CD4-positive, CD25-positive, alpha-beta regulatory T cell (primary cell): ENCODE measurements at regions not wholly inside any gene's neighbourhood (a gene's known extent, or its start where the extent isn't known, plus 50 kb on each side); places are given as distances from the start of the nearest gene placed in this dataset.

Experiments used
- ATAC-seq, 2 donors: fragments of 150-1000 bp; cut with Tn5 transposase; one replicate each; pipeline ENCODE4 v1.10.0; 2021; ENCODE audit warnings: low read depth in 2 of 2, moderate number of reproducible peaks in 2 of 2, moderate library complexity in 1 of 2
- DNase-seq, 3 donors: peaks; one replicate each; pipeline versions ENCODE4 v3.0.0 to v3.0.0-alpha.2; 2012 to 2022; ENCODE audit warnings: mixed read lengths in 1 of 3
- H3K27ac ChIP-seq: one replicate; pipeline ENCODE4 v1.7.0; 2013; ENCODE audit warnings: mild to moderate bottlenecking, low read length; ENCODE audit not compliant: insufficient read depth, poor library complexity, severe bottlenecking
- H3K27me3 ChIP-seq: one replicate; pipeline ENCODE4 v1.7.0; 2013; ENCODE audit warnings: low read length; ENCODE audit not compliant: control insufficient read depth, insufficient read depth
- H3K36me3 ChIP-seq: one replicate; pipeline ENCODE4 v1.7.0; 2013; ENCODE audit warnings: mild to moderate bottlenecking, low read length, moderate library complexity; ENCODE audit not compliant: control insufficient read depth, insufficient read depth
- H3K4me1 ChIP-seq: 2 replicates; pipeline ENCODE4 v1.7.0; 2013; ENCODE audit warnings: mild to moderate bottlenecking, low read length; ENCODE audit not compliant: insufficient read depth, control insufficient read depth, poor library complexity, severe bottlenecking
- H3K4me3 ChIP-seq: one replicate; pipeline ENCODE4 v1.7.0; 2013; ENCODE audit warnings: low read depth, mild to moderate bottlenecking, low read length, moderate library complexity
- H3K9me3 ChIP-seq, 2 experiments: 1 replicate in 1 of 2; 2 replicates in 1 of 2; pipeline ENCODE4 v1.7.0; 2013; ENCODE audit warnings: low read length in 2 of 2, mild to moderate bottlenecking in 1 of 2, moderate library complexity in 1 of 2; ENCODE audit not compliant: control insufficient read depth in 2 of 2
- H3K27ac Mint-ChIP-seq, 3 donors: one replicate each; pipeline ENCODE4 v1.8.0; 2020 to 2022; ENCODE audit warnings: mild to moderate bottlenecking in 3 of 3, mixed read lengths in 3 of 3, moderate library complexity in 2 of 3
- H3K27me3 Mint-ChIP-seq: one replicate; pipeline ENCODE4 v1.8.0; 2022; ENCODE audit warnings: mild to moderate bottlenecking, mixed read lengths
- H3K36me3 Mint-ChIP-seq: one replicate; pipeline ENCODE4 v1.8.0; 2020; ENCODE audit warnings: mixed read lengths
- H3K4me1 Mint-ChIP-seq, 4 donors: one replicate each; pipeline ENCODE4 v1.8.0; 2020 to 2022; ENCODE audit warnings: mixed read lengths in 4 of 4, mild to moderate bottlenecking in 1 of 4
- H3K4me3 Mint-ChIP-seq, 4 donors: one replicate each; pipeline ENCODE4 v1.8.0; 2020 to 2022; ENCODE audit warnings: mild to moderate bottlenecking in 4 of 4, mixed read lengths in 4 of 4, moderate library complexity in 3 of 4
- H3K9me3 Mint-ChIP-seq, 7 donors: one replicate each; pipeline ENCODE4 v1.8.0; 2020 to 2022; ENCODE audit warnings: mixed read lengths in 7 of 7, mild to moderate bottlenecking in 3 of 7, moderate library complexity in 2 of 7

- Histone ChIP-seq H3K27me3 (no peaks in the 10 kb centered on the region), H3K9me3 (no peaks in the 10 kb centered on the region), H3K36me3 (no peaks in the 10 kb centered on the region), H3K4me3 (no peak overlapping the region), H3K27ac (no peak overlapping the region), H3K4me1 (no peaks in the 10 kb centered on the region)
- no peaks in the 10 kb centered on the region for H3K4me1 Mint-ChIP-seq
- H3K27ac Mint-ChIP-seq, result no peak overlapping the region
- no peak for ATAC-seq
- peaks cover 0 to 7% (median 1%) of the 10 kb centered on the region in 7 donors for H3K9me3 Mint-ChIP-seq
- H3K4me3 Mint-ChIP-seq, result no peak overlapping the region
- no peak for DNase-seq
- H3K27me3 Mint-ChIP-seq, result no peaks in the 10 kb centered on the region
- no peaks in the 10 kb centered on the region for H3K36me3 Mint-ChIP-seq
Observed at GRCh38 chr5:147981074-147981473, 74.7 kb upstream of the C5orf46 start.

GRCh38 chr5:147979761-147980160 lies 73.4 kb upstream of the C5orf46 start:
- no peak overlapping the region for H3K4me3 Mint-ChIP-seq

DNA sequence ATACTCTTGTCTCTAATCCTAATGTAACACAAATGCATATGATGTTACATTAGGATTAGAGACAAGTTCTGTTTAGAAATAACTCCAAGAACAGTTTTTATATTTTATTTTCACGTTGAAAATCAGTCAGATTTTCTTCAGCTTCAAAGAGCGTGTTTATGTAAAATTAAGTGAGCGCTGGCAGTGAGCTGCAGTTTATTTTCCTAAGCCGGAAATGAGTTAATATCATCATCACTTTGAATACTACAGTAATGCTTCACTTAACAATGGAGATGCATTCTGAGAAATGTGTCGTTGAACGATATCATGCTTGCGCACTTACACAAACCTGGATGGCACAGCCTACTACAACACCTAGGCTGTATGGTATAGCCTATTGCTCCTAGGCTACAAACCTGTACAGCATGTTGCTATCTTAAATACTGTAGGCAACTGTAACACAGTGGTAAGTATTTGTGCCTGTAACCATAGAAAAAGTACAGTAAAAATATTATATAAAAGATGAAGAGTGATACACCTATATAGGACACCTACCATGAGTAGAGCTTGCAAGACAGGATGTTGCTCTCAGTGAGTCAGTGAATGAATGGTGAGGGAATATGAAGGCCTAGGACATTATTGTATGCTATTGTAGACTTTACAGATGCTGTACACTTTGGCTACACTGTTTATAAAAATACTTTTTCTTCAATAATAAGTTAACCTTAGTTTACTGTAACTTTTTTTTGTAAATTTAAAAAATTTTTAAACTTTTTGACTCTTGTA lies 65.9 kb upstream of the C5orf46 start:
- Mint-ChIP-seq H3K9me3 (peaks cover 0 to 2% (median 0%) of the 10 kb centered on the region in 7 donors), H3K36me3 (no peaks in the 10 kb centered on the region), H3K4me3 (no peak overlapping the region), H3K4me1 (no peaks in the 10 kb centered on the region), H3K27ac (no peak overlapping the region), H3K27me3 (no peaks in the 10 kb centered on the region)
- H3K4me1 ChIP-seq, result no peaks in the 10 kb centered on the region
- H3K27me3 ChIP-seq, result no peaks in the 10 kb centered on the region
- DNase-seq, result no peak
- H3K27ac ChIP-seq, result no peak overlapping the region
- no peak for ATAC-seq
- no peak overlapping the region for H3K4me3 ChIP-seq
- H3K9me3 ChIP-seq, result no peaks in the 10 kb centered on the region
- no peaks in the 10 kb centered on the region for H3K36me3 ChIP-seq

More at GRCh38 chr5:147979761-147980160, 73.4 kb upstream of the C5orf46 start:
- Histone ChIP-seq H3K4me1 (no peaks in the 10 kb centered on the region), H3K27ac (no peak overlapping the region), H3K27me3 (no peaks in the 10 kb centered on the region), H3K4me3 (no peak overlapping the region), H3K9me3 (no peaks in the 10 kb centered on the region), H3K36me3 (no peaks in the 10 kb centered on the region)
- Mint-ChIP-seq H3K27me3 (no peaks in the 10 kb centered on the region), H3K36me3 (no peaks in the 10 kb centered on the region), H3K9me3 (peaks cover 0 to 7% (median 2%) of the 10 kb centered on the region in 7 donors), H3K4me1 (no peaks in the 10 kb centered on the region), H3K27ac (no peak overlapping the region)
- no peak for DNase-seq
- ATAC-seq, result no peak

DNA sequence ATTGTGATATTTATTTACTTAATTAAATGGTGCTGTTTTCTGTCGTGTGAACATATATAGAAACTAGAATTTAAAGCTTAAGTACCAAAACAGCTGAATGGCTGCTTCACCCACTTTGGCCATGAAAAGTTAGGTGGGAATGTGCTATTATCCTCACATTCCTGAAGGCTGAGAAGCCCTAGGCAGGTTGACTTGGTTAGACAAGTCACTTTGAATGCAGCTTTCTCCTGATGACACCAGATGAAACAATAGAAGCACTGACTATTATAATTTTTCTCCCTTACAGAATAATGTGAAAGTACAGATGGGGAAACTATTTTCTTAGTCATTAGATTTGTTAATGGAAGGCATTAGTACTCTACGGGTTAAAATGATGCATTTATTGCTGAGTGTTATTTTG lies 65.1 kb upstream of the C5orf46 start:
- Mint-ChIP-seq H3K27me3 (no peaks in the 10 kb centered on the region), H3K4me3 (no peak overlapping the region)

GRCh38 chr5:147968855-147969254 lies 62.5 kb upstream of the C5orf46 start:
- Mint-ChIP-seq H3K9me3 (peaks cover 0 to 4% (median 0%) of the 10 kb centered on the region in 7 donors), H3K4me1 (no peaks in the 10 kb centered on the region), H3K27ac (no peak overlapping the region)

More for the DNA sequence above, 65.1 kb upstream of the C5orf46 start:
- peaks cover 0 to 2% (median 0%) of the 10 kb centered on the region in 7 donors for H3K9me3 Mint-ChIP-seq
- no peaks in the 10 kb centered on the region for H3K9me3 ChIP-seq
- DNase-seq (no peak), ATAC-seq (no peak)
- no peaks in the 10 kb centered on the region for H3K27me3 ChIP-seq
- H3K4me1 Mint-ChIP-seq, result no peaks in the 10 kb centered on the region
- no peaks in the 10 kb centered on the region for H3K4me1 ChIP-seq
- no peaks in the 10 kb centered on the region for H3K36me3 ChIP-seq
- H3K4me3 ChIP-seq, result no peak overlapping the region
- no peak overlapping the region for H3K27ac ChIP-seq
- H3K27ac Mint-ChIP-seq, result no peak overlapping the region
- H3K36me3 Mint-ChIP-seq, result no peaks in the 10 kb centered on the region

DNA sequence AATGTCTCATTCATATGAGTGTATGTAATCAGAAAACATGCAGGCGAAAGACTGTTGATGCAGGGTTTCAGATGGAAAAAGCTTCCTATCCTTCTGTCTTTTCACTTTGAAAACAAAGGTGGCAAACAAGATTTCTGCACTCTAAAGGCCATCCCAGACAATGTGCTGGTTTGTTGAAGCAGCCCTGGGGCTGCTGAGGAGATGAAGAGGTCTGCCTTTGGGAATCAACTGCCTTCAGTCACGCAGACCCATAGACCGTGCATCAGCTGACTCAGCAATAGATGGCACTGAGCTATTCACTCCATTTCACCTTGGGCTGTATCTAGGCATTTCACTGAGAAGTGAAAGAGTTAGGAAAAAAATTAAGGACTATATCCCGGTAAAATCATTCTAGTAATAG lies 60.5 kb upstream of the C5orf46 start:
- no peaks in the 10 kb centered on the region for H3K36me3 Mint-ChIP-seq
- Histone ChIP-seq H3K9me3 (no peaks in the 10 kb centered on the region), H3K27me3 (no peaks in the 10 kb centered on the region), H3K4me3 (no peak overlapping the region), H3K27ac (no peak overlapping the region), H3K36me3 (no peaks in the 10 kb centered on the region), H3K4me1 (no peaks in the 10 kb centered on the region)
- no peak overlapping the region for H3K27ac Mint-ChIP-seq
- H3K4me1 Mint-ChIP-seq, result no peaks in the 10 kb centered on the region
- no peak for ATAC-seq
- no peak overlapping the region for H3K4me3 Mint-ChIP-seq
- H3K9me3 Mint-ChIP-seq, result peaks cover 0 to 4% (median 0%) of the 10 kb centered on the region in 7 donors
- no peak for DNase-seq
- H3K27me3 Mint-ChIP-seq, result no peaks in the 10 kb centered on the region

More at GRCh38 chr5:147968855-147969254, 62.5 kb upstream of the C5orf46 start:
- H3K27me3 Mint-ChIP-seq, result no peaks in the 10 kb centered on the region
- Histone ChIP-seq H3K36me3 (no peaks in the 10 kb centered on the region), H3K27me3 (no peaks in the 10 kb centered on the region), H3K27ac (no peak overlapping the region), H3K4me1 (no peaks in the 10 kb centered on the region), H3K4me3 (no peak overlapping the region), H3K9me3 (no peaks in the 10 kb centered on the region)
- DNase-seq (no peak), ATAC-seq (no peak)
- no peaks in the 10 kb centered on the region for H3K36me3 Mint-ChIP-seq
- no peak overlapping the region for H3K4me3 Mint-ChIP-seq

DNA sequence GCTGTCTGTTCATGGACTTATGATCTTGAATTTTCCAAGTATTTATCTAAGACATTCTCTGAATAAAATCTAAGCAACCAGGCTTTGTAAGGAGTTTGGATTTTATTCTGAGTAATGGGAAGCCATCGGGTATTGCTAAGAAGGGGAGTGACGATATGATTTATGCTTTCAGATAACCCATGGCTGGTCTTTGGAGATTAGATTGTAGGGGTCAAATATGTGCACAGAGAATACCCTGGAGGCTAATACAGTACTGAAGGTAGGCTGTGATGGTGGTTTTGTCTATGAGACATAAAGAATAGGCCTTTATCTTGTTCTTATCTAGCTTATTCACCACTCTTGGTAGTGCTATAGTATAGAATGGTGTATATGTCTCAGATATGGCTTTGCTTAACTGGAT lies 60.0 kb upstream of the C5orf46 start:
- Mint-ChIP-seq H3K4me1 (no peaks in the 10 kb centered on the region), H3K4me3 (no peak overlapping the region), H3K27ac (no peak overlapping the region), H3K27me3 (no peaks in the 10 kb centered on the region), H3K36me3 (no peaks in the 10 kb centered on the region), H3K9me3 (peaks cover 0 to 4% (median 0%) of the 10 kb centered on the region in 7 donors)
- no peaks in the 10 kb centered on the region for H3K36me3 ChIP-seq
- no peak overlapping the region for H3K4me3 ChIP-seq
- ATAC-seq, result no peak
- DNase-seq, result no peak
- no peaks in the 10 kb centered on the region for H3K4me1 ChIP-seq
- no peaks in the 10 kb centered on the region for H3K9me3 ChIP-seq
- no peaks in the 10 kb centered on the region for H3K27me3 ChIP-seq
- no peak overlapping the region for H3K27ac ChIP-seq

DNA sequence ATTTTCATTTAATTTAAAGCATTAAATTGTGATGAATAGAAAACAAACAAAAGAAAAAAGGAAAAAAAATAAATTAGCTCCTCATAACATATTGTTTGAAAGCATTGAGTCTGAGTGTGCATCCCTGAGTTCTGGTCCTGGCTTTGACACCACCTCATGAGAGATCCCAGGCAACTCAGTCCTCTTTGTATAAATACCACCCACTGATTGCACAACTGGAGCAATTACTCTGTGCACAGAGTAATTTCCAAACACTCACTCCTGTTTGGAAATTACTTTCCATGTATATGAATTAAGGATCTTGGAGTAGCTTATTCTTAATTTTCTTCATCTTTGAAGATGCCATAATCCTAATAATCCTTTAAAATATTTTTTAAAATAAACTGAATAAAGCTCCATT lies 59.4 kb upstream of the C5orf46 start:
- peaks cover 0 to 4% (median 0%) of the 10 kb centered on the region in 7 donors for H3K9me3 Mint-ChIP-seq
- ATAC-seq (no peak), DNase-seq (no peak)
- Histone ChIP-seq H3K9me3 (no peaks in the 10 kb centered on the region), H3K4me1 (no peaks in the 10 kb centered on the region), H3K27me3 (no peaks in the 10 kb centered on the region), H3K27ac (no peak overlapping the region), H3K36me3 (no peaks in the 10 kb centered on the region), H3K4me3 (no peak overlapping the region)
- no peaks in the 10 kb centered on the region for H3K36me3 Mint-ChIP-seq
- no peak overlapping the region for H3K4me3 Mint-ChIP-seq
- H3K27me3 Mint-ChIP-seq, result no peaks in the 10 kb centered on the region
- no peaks in the 10 kb centered on the region for H3K4me1 Mint-ChIP-seq
- H3K27ac Mint-ChIP-seq, result no peak overlapping the region
